Fibroblast of pulmonary artery (primary cell): ENCODE measurements at regions not wholly inside any gene's neighbourhood (a gene's known extent, or its start where the extent isn't known, plus 50 kb on each side); places are given as distances from the start of the nearest gene placed in this dataset.
"Not testable (repeated sequence)": the region's sequence is repeated elsewhere in the genome, so short reads cannot be mapped to it uniquely, and the experiment has no call there.

Source experiments
- DNase-seq: peaks from one replicate; pipeline ENCODE4 v3.0.0-alpha.2; 2010; ENCODE audit warnings: low read depth
- H3K4me3 ChIP-seq: replicated peaks from 2 replicates; pipeline ENCODE4 v1.5.1; 2011; ENCODE audit warnings: low read depth, mild to moderate bottlenecking, control low read depth, low read length, moderate library complexity
- CTCF ChIP-seq: IDR thresholded peaks from 2 replicates; pipeline ENCODE4 v1.5.1; 2011; ENCODE audit warnings: mild to moderate bottlenecking, control low read depth, low read length, inconsistent platforms; ENCODE audit errors: missing control alignments

GRCh38 chr3:124650798-124651197 is 79.5 kb upstream of the UMPS start:
- H3K4me3 ChIP-seq: no peak overlapping the region
- TF ChIP-seq CTCF: no peak
- DNase-seq: no peak

GRCh38 chr3:124651416-124651815 is 78.8 kb upstream of the UMPS start:
- H3K4me3 ChIP-seq, DNase-seq: not testable (repeated sequence)

- no peak for DNase-seq
- TF ChIP-seq CTCF: no peak
- H3K4me3 ChIP-seq: no peak overlapping the region
Measured at GRCh38 chr3:124652009-124652408, 78.2 kb upstream of the UMPS start.

- TF ChIP-seq CTCF: no peak
- no peak overlapping the region for H3K4me3 ChIP-seq
- DNase-seq: no peak
Measured at GRCh38 chr3:124653071-124653796, 77.0 kb upstream of the UMPS start.

GRCh38 chr3:124653797-124654469 is 76.3 kb upstream of the UMPS start:
- no peak for TF ChIP-seq CTCF
- no peak overlapping the region for H3K4me3 ChIP-seq
- DNase-seq: no peak

GRCh38 chr3:124654470-124654845 is 75.8 kb upstream of the UMPS start:
- TF ChIP-seq CTCF: no peak
- no peak for DNase-seq
- no peak overlapping the region for H3K4me3 ChIP-seq

GRCh38 chr3:124656531-124656930 is 73.7 kb upstream of the UMPS start:
- no peak overlapping the region for H3K4me3 ChIP-seq
- no peak for DNase-seq
- TF ChIP-seq CTCF: no peak
